Endothelial cell of hepatic sinusoid (primary cell): ENCODE measurements at regions not wholly inside any gene's neighbourhood (a gene's known extent, or its start where the extent isn't known, plus 50 kb on each side); places are given as distances from the start of the nearest gene placed in this dataset.
"Not testable (repeated sequence)": the region's sequence is repeated elsewhere in the genome, so short reads cannot be mapped to it uniquely, and the experiment has no call there.

Experiments
- in situ Hi-C: cut with HindIII; loops from 2 replicates; pipeline ENCODE4 v1.10.0; 2017; ENCODE audit warnings: low sequenced_read_pairs

- in situ Hi-C loops = no loop called here
Measured at GRCh38 chr2:47728551-47728950, 54.4 kb upstream of the MSH6 start.

GRCh38 chr2:47727956-47728355, 55.0 kb upstream of the MSH6 start:
- in situ Hi-C loops = no loop called here

GRCh38 chr2:47726978-47727377, 56.0 kb upstream of the MSH6 start:
- in situ Hi-C loops = not testable (repeated sequence)

- in situ Hi-C loops = no loop called here
Measured at GRCh38 chr2:47725808-47726207, 57.1 kb upstream of the MSH6 start.

GRCh38 chr2:47724221-47724981, 58.5 kb upstream of the MSH6 start:
- in situ Hi-C loops = no loop called here

- in situ Hi-C loops = no loop called here
Measured at GRCh38 chr2:47721296-47721695, 61.6 kb upstream of the MSH6 start.

- in situ Hi-C loops = no loop called here
Measured at GRCh38 chr2:47720559-47720958, 62.4 kb upstream of the MSH6 start.

GRCh38 chr2:47720036-47720435, 62.9 kb upstream of the MSH6 start:
- in situ Hi-C loops = no loop called here

GRCh38 chr2:47719099-47719498, 63.8 kb upstream of the MSH6 start:
- in situ Hi-C loops = no loop called here

- in situ Hi-C loops = not testable (repeated sequence)
Measured at GRCh38 chr2:47716307-47716706, 66.6 kb upstream of the MSH6 start.

- in situ Hi-C loops = no loop called here
Measured at GRCh38 chr2:47715552-47715951, 67.4 kb upstream of the MSH6 start.

GRCh38 chr2:47708801-47709499, 74.0 kb upstream of the MSH6 start:
- in situ Hi-C loops = no loop called here

GRCh38 chr2:47704287-47704686, 78.7 kb upstream of the MSH6 start:
- in situ Hi-C loops = no loop called here

- in situ Hi-C loops = no loop called here
Measured at GRCh38 chr2:47699533-47700215, 83.3 kb upstream of the MSH6 start.

GRCh38 chr2:47698436-47698972, 84.4 kb upstream of the MSH6 start:
- in situ Hi-C loops = not testable (repeated sequence)

- in situ Hi-C loops = not testable (repeated sequence)
Measured at GRCh38 chr2:47697681-47698435, 85.1 kb upstream of the MSH6 start.

- in situ Hi-C loops = no loop called here
Measured at GRCh38 chr2:47697000-47697601, 85.8 kb upstream of the MSH6 start.

GRCh38 chr2:47696478-47696831, 86.5 kb upstream of the MSH6 start:
- in situ Hi-C loops = no loop called here

GRCh38 chr2:47695800-47696477, 87.0 kb upstream of the MSH6 start:
- in situ Hi-C loops = no loop called here

- in situ Hi-C loops = not testable (repeated sequence)
Measured at GRCh38 chr2:47694451-47694850, 88.5 kb upstream of the MSH6 start.
